ENCODE measurements at regions not wholly inside any gene's neighbourhood (a gene's known extent, or its start where the extent isn't known, plus 50 kb on each side); places are given as distances from the start of the nearest gene placed in this dataset.

GRCh38 chr1:95615421-95615820, 381.4 kb downstream of the RWDD3 start:
- Histone ChIP-seq H3K9me3 (ENCODE audit: control insufficient read depth in 4 of 4, low read length in 3 of 4) (no peaks in the 10 kb centered on the region), H3K27me3 (ENCODE audit: control insufficient read depth in 4 of 4, insufficient read depth in 4 of 4, low read length in 3 of 4) (no peaks in the 10 kb centered on the region), H3K36me3 (ENCODE audit: control insufficient read depth in 4 of 4, insufficient read depth in 3 of 4, low read depth in 1 of 4, low read length in 3 of 4) (no peaks in the 10 kb centered on the region), H3K9ac (ENCODE audit: low read depth in 1 of 2, low read length in 2 of 2) (no peak overlapping the region), H3K27ac (ENCODE audit: low read depth in 1 of 2, low read length in 2 of 2) (no peak overlapping the region), H3K4me1 (ENCODE audit: control insufficient read depth in 4 of 4, insufficient read depth in 4 of 4, low read length in 3 of 4) (no peaks in the 10 kb centered on the region), H3K4me3 (ENCODE audit: low read depth in 1 of 3, low read length in 3 of 3) (no peak overlapping the region)
- DNase-seq (ENCODE audit: low spot score) = no peak
- TF ChIP-seq, protein P1, sequence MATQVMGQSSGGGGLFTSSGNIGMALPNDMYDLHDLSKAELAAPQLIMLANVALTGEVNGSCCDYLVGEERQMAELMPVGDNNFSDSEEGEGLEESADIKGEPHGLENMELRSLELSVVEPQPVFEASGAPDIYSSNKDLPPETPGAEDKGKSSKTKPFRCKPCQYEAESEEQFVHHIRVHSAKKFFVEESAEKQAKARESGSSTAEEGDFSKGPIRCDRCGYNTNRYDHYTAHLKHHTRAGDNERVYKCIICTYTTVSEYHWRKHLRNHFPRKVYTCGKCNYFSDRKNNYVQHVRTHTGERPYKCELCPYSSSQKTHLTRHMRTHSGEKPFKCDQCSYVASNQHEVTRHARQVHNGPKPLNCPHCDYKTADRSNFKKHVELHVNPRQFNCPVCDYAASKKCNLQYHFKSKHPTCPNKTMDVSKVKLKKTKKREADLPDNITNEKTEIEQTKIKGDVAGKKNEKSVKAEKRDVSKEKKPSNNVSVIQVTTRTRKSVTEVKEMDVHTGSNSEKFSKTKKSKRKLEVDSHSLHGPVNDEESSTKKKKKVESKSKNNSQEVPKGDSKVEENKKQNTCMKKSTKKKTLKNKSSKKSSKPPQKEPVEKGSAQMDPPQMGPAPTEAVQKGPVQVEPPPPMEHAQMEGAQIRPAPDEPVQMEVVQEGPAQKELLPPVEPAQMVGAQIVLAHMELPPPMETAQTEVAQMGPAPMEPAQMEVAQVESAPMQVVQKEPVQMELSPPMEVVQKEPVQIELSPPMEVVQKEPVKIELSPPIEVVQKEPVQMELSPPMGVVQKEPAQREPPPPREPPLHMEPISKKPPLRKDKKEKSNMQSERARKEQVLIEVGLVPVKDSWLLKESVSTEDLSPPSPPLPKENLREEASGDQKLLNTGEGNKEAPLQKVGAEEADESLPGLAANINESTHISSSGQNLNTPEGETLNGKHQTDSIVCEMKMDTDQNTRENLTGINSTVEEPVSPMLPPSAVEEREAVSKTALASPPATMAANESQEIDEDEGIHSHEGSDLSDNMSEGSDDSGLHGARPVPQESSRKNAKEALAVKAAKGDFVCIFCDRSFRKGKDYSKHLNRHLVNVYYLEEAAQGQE (IDR thresholded peaks at IDR 0.05) = no peak
- TF ChIP-seq RAD21 (IDR thresholded peaks at IDR 0.05) (no peak), YY1 (IDR thresholded peaks at IDR 0.05) (no peak), FOXA2 (IDR thresholded peaks at IDR 0.05) (no peak), TAF1 (conservative IDR thresholded peaks at IDR 0.05) (no peak), JUND (IDR thresholded peaks at IDR 0.05) (no peak), ZBTB33 (IDR thresholded peaks at IDR 0.05) (no peak), EGR1 (IDR thresholded peaks at IDR 0.05; ENCODE audit: low read depth in 2 of 2) (no peak), HNF4A (conservative IDR thresholded peaks at IDR 0.05) (no peak), GABPA (IDR thresholded peaks at IDR 0.05 in 1 of 2, conservative IDR thresholded peaks at IDR 0.05 in 1 of 2) (no peak), FOXA1 (IDR thresholded peaks at IDR 0.05) (no peak), NR2F2 (IDR thresholded peaks at IDR 0.05) (no peak), RXRA (IDR thresholded peaks at IDR 0.05) (no peak), CTCF (IDR thresholded peaks at IDR 0.05; ENCODE audit: low read depth, low read length, missing input control) (no peak), HNF4G (IDR thresholded peaks at IDR 0.05) (no peak), SP1 (IDR thresholded peaks at IDR 0.05) (no peak)
- TF ChIP-seq, protein P2, sequence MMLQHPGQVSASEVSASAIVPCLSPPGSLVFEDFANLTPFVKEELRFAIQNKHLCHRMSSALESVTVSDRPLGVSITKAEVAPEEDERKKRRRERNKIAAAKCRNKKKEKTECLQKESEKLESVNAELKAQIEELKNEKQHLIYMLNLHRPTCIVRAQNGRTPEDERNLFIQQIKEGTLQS (IDR thresholded peaks at IDR 0.05) = no peak
- TF ChIP-seq, protein P3, sequence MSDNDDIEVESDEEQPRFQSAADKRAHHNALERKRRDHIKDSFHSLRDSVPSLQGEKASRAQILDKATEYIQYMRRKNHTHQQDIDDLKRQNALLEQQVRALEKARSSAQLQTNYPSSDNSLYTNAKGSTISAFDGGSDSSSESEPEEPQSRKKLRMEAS (IDR thresholded peaks at IDR 0.05) = no peak
- WGBS = 74% methylated on average over 3 of the region's 3 CpGs

All from liver (tissue), 8 donors.